Spinal cord (tissue), 9 donors: ENCODE measurements at regions not wholly inside any gene's neighbourhood (a gene's known extent, or its start where the extent isn't known, plus 50 kb on each side); places are given as distances from the start of the nearest gene placed in this dataset.

ENCODE experiments used
- DNase-seq, 6 donors: peaks; one replicate each; pipeline versions ENCODE4 v3.0.0 to v3.0.0-alpha.2; 2013 to 2015; ENCODE audit warnings: low spot score in 6 of 6, low read depth in 4 of 6
- H3K27ac ChIP-seq: one replicate; pipeline ENCODE4 v1.5.1; 2013; ENCODE audit warnings: low read depth, low read length, control low read depth
- H3K27me3 ChIP-seq: one replicate; pipeline ENCODE4 v1.6.1; 2013; ENCODE audit warnings: low read length; ENCODE audit not compliant: control insufficient read depth, insufficient read depth
- H3K36me3 ChIP-seq: one replicate; pipeline ENCODE4 v1.6.1; 2013; ENCODE audit warnings: low read length; ENCODE audit not compliant: control insufficient read depth, insufficient read depth
- H3K4me1 ChIP-seq: one replicate; pipeline ENCODE4 v1.6.1; 2013; ENCODE audit warnings: low read length; ENCODE audit not compliant: control insufficient read depth, insufficient read depth
- H3K4me3 ChIP-seq: one replicate; pipeline ENCODE4 v1.5.1; 2013; ENCODE audit warnings: low read depth, low read length, control low read depth
- H3K9me3 ChIP-seq: one replicate; pipeline ENCODE4 v1.6.1; 2013; ENCODE audit warnings: low read length; ENCODE audit not compliant: control insufficient read depth, insufficient read depth
- WGBS: methylation state at CpG from one replicate; pipeline ENCODE4 v1.1.5; 2013; ENCODE audit warnings: missing lambda C conversion rate; ENCODE audit not compliant: insufficient coverage; 5-methylcytosine and 5-hydroxymethylcytosine counted together
- donor health status: healthy.

- Histone ChIP-seq H3K4me3 (no peak overlapping the region), H3K27me3 (no peaks in the 10 kb centered on the region), H3K4me1 (no peaks in the 10 kb centered on the region), H3K27ac (no peak overlapping the region), H3K36me3 (no peaks in the 10 kb centered on the region), H3K9me3 (no peaks in the 10 kb centered on the region)
- DNase-seq: no peak
- no CpG with 5 or more reads among the region's 1 CpG for WGBS
These were observed 446.4 kb downstream of the KIF4B start for GRCh38 chr5:155459889-155460500.

- 90% methylated on average over 1 of the region's 2 CpGs for WGBS
- H3K4me3 ChIP-seq: no peak overlapping the region
- no peaks in the 10 kb centered on the region for H3K4me1 ChIP-seq
- H3K27me3 ChIP-seq: no peaks in the 10 kb centered on the region
- no peaks in the 10 kb centered on the region for H3K36me3 ChIP-seq
- no peak overlapping the region for H3K27ac ChIP-seq
- no peak for DNase-seq
- no peaks in the 10 kb centered on the region for H3K9me3 ChIP-seq
These were observed 447.0 kb downstream of the KIF4B start for GRCh38 chr5:155460501-155460931.

- Histone ChIP-seq H3K27me3 (no peaks in the 10 kb centered on the region), H3K9me3 (no peaks in the 10 kb centered on the region), H3K4me3 (no peak overlapping the region), H3K36me3 (no peaks in the 10 kb centered on the region), H3K4me1 (no peaks in the 10 kb centered on the region), H3K27ac (no peak overlapping the region)
- DNase-seq: no peak
- no CpG with 5 or more reads among the region's 4 CpGs for WGBS
These were observed 447.7 kb downstream of the KIF4B start for GRCh38 chr5:155461304-155461703.

- H3K36me3 ChIP-seq: no peaks in the 10 kb centered on the region
- H3K4me3 ChIP-seq: no peak overlapping the region
- no peak overlapping the region for H3K27ac ChIP-seq
- H3K27me3 ChIP-seq: no peaks in the 10 kb centered on the region
- H3K4me1 ChIP-seq: no peaks in the 10 kb centered on the region
- DNase-seq: no peak
- no peaks in the 10 kb centered on the region for H3K9me3 ChIP-seq
- WGBS: 79% methylated on average over 3 of the region's 5 CpGs
These were observed 453.3 kb downstream of the KIF4B start for GRCh38 chr5:155466851-155467250.

- H3K4me3 ChIP-seq: no peak overlapping the region
- no peaks in the 10 kb centered on the region for H3K4me1 ChIP-seq
- no CpG with 5 or more reads among the region's 3 CpGs for WGBS
- H3K36me3 ChIP-seq: no peaks in the 10 kb centered on the region
- DNase-seq: peak in 2 of 6 donors; percentile 11 to 36
- no peaks in the 10 kb centered on the region for H3K27me3 ChIP-seq
- no peak overlapping the region for H3K27ac ChIP-seq
- peaks cover 2% of the 10 kb centered on the region for H3K9me3 ChIP-seq
These were observed 457.5 kb downstream of the KIF4B start for GRCh38 chr5:155471027-155471426.

GRCh38 chr5:155472780-155473179 is 459.2 kb downstream of the KIF4B start:
- WGBS: no CpG with 5 or more reads among the region's 2 CpGs
- no peak for DNase-seq
- Histone ChIP-seq H3K4me3 (no peak overlapping the region), H3K27me3 (no peaks in the 10 kb centered on the region), H3K4me1 (no peaks in the 10 kb centered on the region), H3K27ac (no peak overlapping the region), H3K9me3 (peaks cover 5% of the 10 kb centered on the region), H3K36me3 (no peaks in the 10 kb centered on the region)

GRCh38 chr5:155475318-155475717 is 461.8 kb downstream of the KIF4B start:
- DNase-seq: peak in 2 of 6 donors; percentile 17 to 58
- Histone ChIP-seq H3K27ac (no peak overlapping the region), H3K4me3 (no peak overlapping the region), H3K27me3 (no peaks in the 10 kb centered on the region), H3K4me1 (no peaks in the 10 kb centered on the region), H3K36me3 (no peaks in the 10 kb centered on the region), H3K9me3 (peaks cover 5% of the 10 kb centered on the region)
- WGBS: no CpG with 5 or more reads among the region's 2 CpGs

GRCh38 chr5:155480731-155481131 is 467.2 kb downstream of the KIF4B start:
- WGBS: no CpG with 5 or more reads among the region's 2 CpGs
- Histone ChIP-seq H3K36me3 (no peaks in the 10 kb centered on the region), H3K27me3 (no peaks in the 10 kb centered on the region), H3K4me1 (no peaks in the 10 kb centered on the region), H3K9me3 (peaks cover 5% of the 10 kb centered on the region), H3K4me3 (no peak overlapping the region), H3K27ac (no peak overlapping the region)
- peak in 2 of 6 donors; percentile 51 to 75 for DNase-seq

- H3K4me3 ChIP-seq: no peak overlapping the region
- no peak for DNase-seq
- no CpG with 5 or more reads among the region's 1 CpG for WGBS
- H3K36me3 ChIP-seq: no peaks in the 10 kb centered on the region
- no peaks in the 10 kb centered on the region for H3K27me3 ChIP-seq
- H3K9me3 ChIP-seq: peaks cover 1% of the 10 kb centered on the region
- H3K27ac ChIP-seq: no peak overlapping the region
- no peaks in the 10 kb centered on the region for H3K4me1 ChIP-seq
These were observed 467.6 kb downstream of the KIF4B start for GRCh38 chr5:155481182-155481581.

- DNase-seq: no peak
- Histone ChIP-seq H3K9me3 (no peaks in the 10 kb centered on the region), H3K4me3 (no peak overlapping the region), H3K27me3 (no peaks in the 10 kb centered on the region), H3K27ac (no peak overlapping the region), H3K4me1 (no peaks in the 10 kb centered on the region), H3K36me3 (no peaks in the 10 kb centered on the region)
These were observed 468.9 kb downstream of the KIF4B start for GRCh38 chr5:155482428-155482827.
